GM12874 (cell line): ENCODE measurements at regions not wholly inside any gene's neighbourhood (a gene's known extent, or its start where the extent isn't known, plus 50 kb on each side); places are given as distances from the start of the nearest gene placed in this dataset.

Experiments
- CTCF ChIP-seq: IDR thresholded peaks from 2 replicates; pipeline ENCODE4 v1.5.1; 2011; ENCODE audit warnings: low read depth, mild to moderate bottlenecking, control low read depth, low read length, moderate library complexity; ENCODE audit not compliant: insufficient read depth

GRCh38 chr1:234881893-234882771 is 246.5 kb downstream of the TOMM20 start:
- TF ChIP-seq CTCF, result no peak

GRCh38 chr1:234879147-234880080 is 249.2 kb downstream of the TOMM20 start:
- no peak for TF ChIP-seq CTCF

- TF ChIP-seq CTCF, result no peak
These were observed 250.3 kb downstream of the TOMM20 start for GRCh38 chr1:234878288-234878687.

GRCh38 chr1:234877761-234878160 is 250.9 kb downstream of the TOMM20 start:
- TF ChIP-seq CTCF, result no peak

GRCh38 chr1:234875953-234876855 is 252.4 kb downstream of the TOMM20 start:
- no peak for TF ChIP-seq CTCF

- no peak for TF ChIP-seq CTCF
These were observed 253.2 kb downstream of the TOMM20 start for GRCh38 chr1:234875328-234875952.
